Motor neuron (in vitro differentiated cells): ENCODE measurements at regions not wholly inside any gene's neighbourhood (a gene's known extent, or its start where the extent isn't known, plus 50 kb on each side); places are given as distances from the start of the nearest gene placed in this dataset.

Experiments
- ATAC-seq, 8 experiments: fragments of 200-7000 bp; cut with Tn5 transposase; replicated peaks in 6 of 8; 2 replicates each; pipeline ENCODE4 v1.8.0; 2021; ENCODE audit warnings: mild to moderate bottlenecking in 8 of 8, moderate library complexity in 8 of 8
- H3K27ac ChIP-seq, 2 donors: fragments of 250-450 bp; sonication (Bioruptor Pico); 2 replicates each; pipeline ENCODE4 v1.9.0; 2021; ENCODE audit warnings: antibody characterized with exemption in 2 of 2, mild to moderate bottlenecking in 2 of 2, moderate library complexity in 1 of 2
- H3K4me1 ChIP-seq, 2 donors: fragments of 250-450 bp; sonication (Bioruptor Pico); replicated peaks in 1 of 2; 2 replicates each; pipeline ENCODE4 v1.6.1; 2021; ENCODE audit warnings: antibody characterized with exemption in 2 of 2, mild to moderate bottlenecking in 2 of 2, moderate library complexity in 1 of 2
- H3K4me3 ChIP-seq, 5 donors: fragments of 250-450 bp; sonication (Bioruptor Pico); 2 replicates each; pipeline ENCODE4 v1.9.0; 2021; ENCODE audit warnings: antibody characterized with exemption in 5 of 5, mild to moderate bottlenecking in 5 of 5, moderate library complexity in 4 of 5
- WGBS, 10 experiments: fragments of 450-650 bp; shearing (Covaris generic); methylation state at CpG; one replicate each; pipeline ENCODE4 v1.0.0; 2022; 5-methylcytosine and 5-hydroxymethylcytosine counted together
- in situ Hi-C, 9 experiments: fragments of 400-800 bp; cut with MboI; loops; one replicate each; pipeline ENCODE4 v1.15.0; 2021; ENCODE audit warnings: low sequenced_read_pairs in 9 of 9, low pct_unique_long_range_greater_than_20kb in 2 of 9; ENCODE audit not compliant: unreplicated experiment in 9 of 9

DNA sequence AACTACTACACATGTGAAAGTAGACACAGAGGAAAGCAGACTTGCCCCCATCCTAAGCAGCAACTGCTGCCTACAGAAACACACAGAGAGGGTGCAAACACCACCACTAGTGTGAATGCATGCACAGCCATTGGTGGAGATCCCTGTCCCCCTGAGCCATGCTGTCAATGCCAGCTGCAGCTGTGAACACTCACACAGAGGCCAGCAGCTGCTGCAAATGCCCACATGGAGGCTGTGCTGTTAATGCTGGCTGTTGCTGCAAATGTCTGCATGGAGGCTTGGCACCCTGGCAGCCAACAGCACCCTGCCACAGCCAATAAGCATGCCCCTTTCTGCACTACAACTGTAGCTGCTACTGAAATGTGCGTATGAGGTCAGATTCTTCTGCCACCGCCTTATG is 355.0 kb downstream of the LNPK start:
- no peak overlapping the region for H3K4me3 ChIP-seq
- in situ Hi-C loops: no loop called here
- WGBS, 10 experiments: 0 to 100% (median 91%) methylated on average over 1 to 2 of the region's 2 CpGs; no CpG with 5 or more reads in 4 of the 10 experiments
- no peaks in the 10 kb centered on the region for H3K4me1 ChIP-seq
- no peak for ATAC-seq
- H3K27ac ChIP-seq: no peak overlapping the region

- in situ Hi-C loops: no loop called here
- H3K27ac ChIP-seq: no peak overlapping the region
- WGBS, 10 experiments: 67 to 100% (median 86%) methylated on average over 1 to 2 of the region's 2 CpGs; no CpG with 5 or more reads in 4 of the 10 experiments
These were observed 361.4 kb downstream of the LNPK start for GRCh38 chr2:175640655-175641054.

GRCh38 chr2:175633227-175633626 is 368.8 kb downstream of the LNPK start:
- H3K27ac ChIP-seq: no peak overlapping the region
- 0 to 61% (median 40%) methylated on average over 1 to 2 of the region's 2 CpGs; no CpG with 5 or more reads in 1 of the 10 experiments for WGBS, 10 experiments
- ATAC-seq: no peak
- H3K4me3 ChIP-seq: no peak overlapping the region
- no peaks in the 10 kb centered on the region for H3K4me1 ChIP-seq
- in situ Hi-C loops: no loop called here

More at GRCh38 chr2:175640655-175641054, 361.4 kb downstream of the LNPK start:
- no peak overlapping the region for H3K4me3 ChIP-seq
- ATAC-seq: no peak
- H3K4me1 ChIP-seq: no peaks in the 10 kb centered on the region

DNA sequence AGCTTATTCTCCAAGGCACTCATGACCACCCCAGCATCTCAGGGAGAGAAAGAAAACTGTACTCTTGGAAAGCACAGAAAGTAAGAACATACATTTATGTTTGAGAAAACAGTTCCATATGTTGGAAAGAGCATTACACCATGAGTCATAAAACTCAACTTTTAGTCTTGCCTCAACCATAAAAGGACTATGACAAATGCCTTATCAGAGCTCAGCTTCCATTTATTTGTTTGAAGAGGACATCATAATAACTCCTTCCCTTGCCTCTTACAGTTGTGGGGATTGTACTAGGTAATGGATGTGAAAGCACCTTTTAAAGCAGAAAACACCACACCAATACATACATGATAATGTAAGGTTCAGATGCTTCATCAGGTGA is 370.8 kb downstream of the LNPK start:
- ATAC-seq: no peak
- in situ Hi-C loops: no loop called here
- no peak overlapping the region for H3K27ac ChIP-seq
- H3K4me1 ChIP-seq: no peaks in the 10 kb centered on the region
- H3K4me3 ChIP-seq: no peak overlapping the region

DNA sequence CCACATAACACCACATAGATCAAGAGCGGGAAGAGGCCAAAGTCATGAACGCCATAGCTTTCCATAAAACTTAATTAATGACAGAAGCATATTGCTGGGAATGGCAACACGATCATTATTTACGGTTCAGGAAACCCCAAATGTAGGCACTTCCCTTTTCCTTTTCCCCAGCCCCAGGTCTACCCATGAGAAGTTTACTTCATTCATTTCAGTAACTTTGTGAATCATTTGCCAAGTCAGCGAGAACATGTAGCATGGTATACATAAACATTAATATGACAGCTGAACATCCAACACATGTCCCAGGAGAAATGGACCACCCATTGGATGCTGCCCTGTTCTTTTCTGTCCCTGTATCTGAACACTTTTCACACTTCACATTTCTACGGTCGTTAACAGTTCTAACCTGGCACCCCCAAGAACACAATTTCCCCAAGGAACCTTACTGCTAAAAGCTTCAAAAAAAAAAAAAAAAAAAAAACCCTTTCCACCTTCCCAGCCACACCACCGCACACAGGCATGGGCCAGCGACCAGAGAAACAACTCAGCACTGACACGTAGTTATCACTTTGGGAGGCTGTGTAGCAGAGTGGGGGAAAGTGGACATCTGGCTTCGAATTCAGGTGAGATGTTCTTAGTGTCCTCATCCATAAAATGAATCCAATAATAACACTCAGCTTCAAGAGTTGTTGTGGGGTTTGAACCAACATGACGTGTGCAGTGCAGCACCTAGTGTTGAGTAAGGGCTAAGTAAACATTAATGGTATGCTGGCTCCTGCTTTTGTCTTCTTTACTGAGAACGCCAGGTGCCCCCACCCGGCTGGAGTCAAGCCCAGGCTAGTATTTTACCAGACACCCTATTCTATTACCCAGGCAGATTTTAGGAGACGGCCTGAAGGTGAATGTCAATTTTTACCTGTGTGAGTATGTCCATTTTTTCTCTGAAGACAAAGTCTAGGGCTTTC is 371.5 kb downstream of the LNPK start:
- Histone ChIP-seq H3K4me3 (no peak overlapping the region), H3K27ac (no peak overlapping the region), H3K4me1 (no peaks in the 10 kb centered on the region)
- in situ Hi-C loops: no loop called here
- no peak for ATAC-seq
- WGBS, 10 experiments: 58 to 100% (median 74%) methylated on average over 1 to 11 of the region's 15 CpGs

GRCh38 chr2:175628243-175628642 is 373.8 kb downstream of the LNPK start:
- ATAC-seq: no peak
- no peaks in the 10 kb centered on the region for H3K4me1 ChIP-seq
- no peak overlapping the region for H3K4me3 ChIP-seq
- in situ Hi-C loops: no loop called here
- no peak overlapping the region for H3K27ac ChIP-seq

DNA sequence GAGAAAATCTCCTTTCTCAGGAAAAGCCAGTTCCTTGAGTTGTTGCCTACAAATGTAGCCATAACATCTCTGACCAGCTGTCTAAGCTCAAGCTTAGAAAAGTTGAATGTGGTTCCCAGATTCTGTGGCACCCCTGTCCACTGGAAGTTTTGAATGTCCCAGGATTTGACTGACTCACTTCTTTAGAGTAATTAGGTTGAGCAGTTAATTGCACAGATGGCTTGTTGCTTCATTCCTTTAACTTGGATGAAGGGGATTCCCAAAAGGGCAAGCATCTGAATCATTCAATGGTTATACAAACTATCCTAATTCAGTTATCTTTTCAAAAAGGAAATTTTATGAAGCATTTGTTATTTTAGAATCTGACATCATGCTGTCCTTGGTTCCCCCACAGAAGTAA is 374.7 kb downstream of the LNPK start:
- in situ Hi-C loops: no loop called here
- Histone ChIP-seq H3K4me1 (no peaks in the 10 kb centered on the region), H3K27ac (no peak overlapping the region), H3K4me3 (no peak overlapping the region)
- ATAC-seq: no peak

DNA sequence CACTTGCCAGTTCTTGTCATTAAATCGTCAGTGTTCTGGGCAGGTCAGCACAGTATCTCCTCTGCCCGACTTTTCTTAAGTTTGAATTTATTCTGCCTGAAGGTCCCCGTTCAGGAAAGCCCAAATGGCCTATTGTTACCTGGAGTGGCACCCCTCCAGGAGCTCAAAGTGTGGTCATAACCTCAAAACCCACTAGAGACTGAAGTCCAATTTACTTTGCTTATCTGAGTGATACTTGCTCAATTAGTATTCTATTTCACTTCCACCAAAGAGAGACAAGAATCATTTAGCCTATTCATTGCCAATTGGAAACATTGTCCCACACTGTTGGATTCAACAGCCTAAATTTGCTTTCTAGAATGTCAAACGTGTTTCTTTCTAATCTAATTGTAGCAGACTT is 375.3 kb downstream of the LNPK start:
- in situ Hi-C loops: no loop called here
- ATAC-seq: no peak
- Histone ChIP-seq H3K4me1 (no peaks in the 10 kb centered on the region), H3K27ac (no peak overlapping the region), H3K4me3 (no peak overlapping the region)
- 18 to 89% (median 64%) methylated on average over 2 to 4 of the region's 4 CpGs for WGBS, 10 experiments

DNA sequence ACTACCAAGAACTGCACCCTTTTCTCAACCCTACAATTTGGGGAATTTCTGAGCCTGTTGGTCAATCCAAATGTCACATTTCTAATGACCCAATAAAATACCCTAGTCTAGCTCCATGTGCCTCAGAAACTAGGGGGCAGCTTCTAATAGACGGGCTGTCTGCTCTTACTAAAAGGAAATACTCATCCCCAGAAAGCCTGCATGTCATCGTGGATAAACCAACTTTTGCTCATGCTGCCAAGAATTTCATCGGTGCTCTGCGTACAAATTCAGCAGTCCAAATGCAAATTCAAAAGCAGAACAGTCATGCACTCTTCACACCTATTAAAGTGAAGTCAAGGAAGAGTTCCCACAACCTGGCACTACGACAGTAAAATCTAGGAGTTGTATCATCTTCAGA is 377.3 kb downstream of the LNPK start:
- Histone ChIP-seq H3K4me1 (peaks cover 0 to 4% of the 10 kb centered on the region in 2 donors), H3K27ac (no peak overlapping the region), H3K4me3 (no peak overlapping the region)
- 40 to 100% (median 86%) methylated on average over 1 to 4 of the region's 5 CpGs; no CpG with 5 or more reads in 2 of the 10 experiments for WGBS, 10 experiments
- no peak for ATAC-seq
- in situ Hi-C loops: no loop called here

- ATAC-seq: peak in 4 of 8 experiments; percentile 14 to 39 (median 26)
- H3K4me1 ChIP-seq: peaks cover 0 to 9% of the 10 kb centered on the region in 2 donors
- no peak overlapping the region for H3K4me3 ChIP-seq
- in situ Hi-C loops: no loop called here
- H3K27ac ChIP-seq: no peak overlapping the region
These were observed 377.8 kb downstream of the LNPK start for GRCh38 chr2:175624211-175624761.

GRCh38 chr2:175621821-175622220 is 380.2 kb downstream of the LNPK start:
- ATAC-seq: peak in 3 of 8 experiments; percentile 21 to 38 (median 35)
- Histone ChIP-seq H3K27ac (no peak overlapping the region), H3K4me3 (no peak overlapping the region), H3K4me1 (peaks cover 0 to 11% of the 10 kb centered on the region in 2 donors)
- WGBS, 10 experiments: 0 to 100% (median 91%) methylated on average over 1 to 2 of the region's 2 CpGs; no CpG with 5 or more reads in 4 of the 10 experiments
- in situ Hi-C loops: no loop called here

GRCh38 chr2:175620106-175620505 is 382.0 kb downstream of the LNPK start:
- Histone ChIP-seq H3K4me1 (peaks cover 0 to 11% of the 10 kb centered on the region in 2 donors), H3K4me3 (no peak overlapping the region), H3K27ac (no peak overlapping the region)
- ATAC-seq: peak in 7 of 8 experiments; percentile 28 to 91 (median 83)
- 0 to 65% (median 33%) methylated on average over 1 to 2 of the region's 2 CpGs; no CpG with 5 or more reads in 1 of the 10 experiments for WGBS, 10 experiments
- in situ Hi-C loops: no loop called here

DNA sequence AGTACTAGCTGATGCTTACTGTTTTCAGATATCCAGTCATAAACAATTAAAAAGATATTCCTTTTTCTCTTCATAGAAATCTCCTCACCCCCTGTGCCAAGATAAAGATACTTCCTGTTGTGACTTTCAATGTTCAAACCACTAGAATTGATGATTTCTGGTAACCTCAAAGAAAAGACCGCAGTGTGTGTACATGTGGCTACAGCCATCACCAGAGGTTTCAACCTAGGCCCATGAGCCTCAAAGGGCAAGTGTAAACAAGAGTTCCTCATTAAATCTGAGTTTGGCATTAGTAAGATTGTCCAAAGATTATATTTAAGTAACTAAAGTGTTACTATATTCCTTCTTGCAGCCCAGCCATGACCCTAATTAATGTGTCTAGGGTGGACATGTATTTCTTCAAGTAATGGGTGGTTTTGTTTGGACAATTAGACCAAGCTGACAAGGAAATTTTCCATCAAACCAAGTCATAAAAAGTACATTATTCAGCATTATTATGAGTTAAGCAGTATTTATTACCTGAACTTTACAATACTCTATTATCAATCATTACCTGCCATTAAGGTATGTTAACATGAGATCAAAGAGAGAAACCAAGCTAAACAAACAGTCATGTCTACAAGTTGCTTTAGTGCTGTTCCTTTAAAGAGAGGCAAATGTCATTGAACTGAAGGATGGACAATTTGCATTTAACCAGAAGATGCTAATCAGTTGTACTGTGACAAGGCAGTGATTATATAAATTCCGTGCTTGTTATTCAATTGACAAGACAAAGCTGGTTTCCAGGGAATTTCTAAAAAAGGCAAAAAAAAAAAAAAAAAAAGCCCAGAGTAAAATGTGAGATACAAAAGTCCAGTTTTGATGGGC is 382.7 kb downstream of the LNPK start:
- in situ Hi-C loops: no loop called here
- Histone ChIP-seq H3K4me1 (peaks cover 0 to 11% of the 10 kb centered on the region in 2 donors), H3K27ac (no peak overlapping the region), H3K4me3 (no peak overlapping the region)
- peak in 7 of 8 experiments; percentile 13 to 63 (median 40) for ATAC-seq
- 13 to 78% (median 45%) methylated on average over 1 to 2 of the region's 2 CpGs for WGBS, 10 experiments
